Endothelial cell of umbilical vein (primary cell): ENCODE measurements at regions not wholly inside any gene's neighbourhood (a gene's known extent, or its start where the extent isn't known, plus 50 kb on each side); places are given as distances from the start of the nearest gene placed in this dataset.

Source experiments
- BruUV-seq: library from RNA; stranded (reverse); fragments of 400-500 nt; replicated peaks from 2 replicates; lab custom pipeline; 2021; lab: Mats Ljungman, UMichigan
- CTCF ChIA-PET: fragments of 300-600, 350-600 bp; sonication (Branson Sonifier 250); formaldehyde crosslinking; loops from one replicate; lab custom pipeline; 2021; ENCODE audit warnings: antibody characterized with exemption, inconsistent platforms; lab: Charles Lee
- POLR2A ChIA-PET: fragments of 300-600, 350-600 bp; sonication (Branson Sonifier 250); formaldehyde crosslinking; loops from one replicate; lab custom pipeline; 2021; ENCODE audit warnings: antibody characterized with exemption, inconsistent platforms; lab: Charles Lee
- DNase-seq: peaks from one replicate; pipeline ENCODE4 v3.0.0-alpha.2; 2011; ENCODE audit warnings: low read depth, low spot score
- FAIRE-seq: peaks from 2 replicates; lab custom pipeline; 2011; peaks lifted over from hg19 to GRCh38; lab: Jason Lieb, UNC
- H2AFZ ChIP-seq: 2 replicates; pipeline ENCODE4 v1.6.0; 2012; ENCODE audit warnings: low read depth, low read length, control low read depth, inconsistent platforms
- H3K27ac ChIP-seq: 2 replicates; pipeline ENCODE4 v1.5.1; 2011; ENCODE audit warnings: low read depth, mild to moderate bottlenecking, control low read depth, low read length, moderate library complexity; ENCODE audit not compliant: insufficient read depth
- H3K27me3 ChIP-seq, 2 experiments: 2 replicates each; pipeline versions ENCODE4 v1.6.0 to v1.6.1; 2011; ENCODE audit warnings: low read length in 2 of 2, mixed read lengths in 1 of 2; ENCODE audit not compliant: control insufficient read depth in 2 of 2, insufficient read depth in 2 of 2
- H3K36me3 ChIP-seq, 2 experiments: 2 replicates in 1 of 2; 3 replicates in 1 of 2; pipeline ENCODE4 v1.5.1; 2011; ENCODE audit warnings: low read length in 2 of 2, mild to moderate bottlenecking in 1 of 2, moderate library complexity in 1 of 2; ENCODE audit not compliant: control insufficient read depth in 2 of 2, insufficient read depth in 2 of 2; ENCODE audit errors: extremely low read depth in 1 of 2
- H3K4me1 ChIP-seq: 3 replicates; pipeline ENCODE4 v1.5.1; 2011; ENCODE audit warnings: mild to moderate bottlenecking, low read length; ENCODE audit not compliant: control insufficient read depth, insufficient read depth; ENCODE audit errors: extremely low read depth
- H3K4me2 ChIP-seq: 2 replicates; pipeline ENCODE4 v1.6.1; 2011; ENCODE audit warnings: low read length, control low read depth, mixed read lengths; ENCODE audit not compliant: insufficient read depth
- H3K4me3 ChIP-seq, 3 experiments: fragments of 200-600 bp in 1 of 3; sonication (generic), shearing (Covaris generic) in 1 of 3; replicated peaks in 1 of 3; 2 replicates each; pipeline ENCODE4 v1.5.1; 2011 to 2016; ENCODE audit warnings: control low read depth in 3 of 3, low read length in 3 of 3, mild to moderate bottlenecking in 2 of 3, inconsistent platforms in 1 of 3, low read depth in 1 of 3, moderate library complexity in 1 of 3; ENCODE audit not compliant: insufficient read depth in 1 of 3
- H3K79me2 ChIP-seq: 2 replicates; pipeline ENCODE4 v1.6.0; 2012; ENCODE audit warnings: low read length, inconsistent platforms; ENCODE audit not compliant: control insufficient read depth, insufficient read depth
- H3K9ac ChIP-seq: replicated peaks from 2 replicates; pipeline ENCODE3; 2011; ENCODE audit warnings: low read length, control low read depth; ENCODE audit not compliant: insufficient read depth; ENCODE audit errors: extremely low read depth
- H3K9me1 ChIP-seq: replicated peaks from 3 replicates; pipeline ENCODE4 v1.6.0; 2011; ENCODE audit warnings: mild to moderate bottlenecking, low read length; ENCODE audit not compliant: control insufficient read depth, insufficient read depth; ENCODE audit errors: extremely low read depth
- H3K9me3 ChIP-seq: replicated peaks from 2 replicates; pipeline ENCODE4 v1.5.1; 2012; ENCODE audit warnings: low read length, inconsistent platforms; ENCODE audit not compliant: control insufficient read depth, insufficient read depth
- H4K20me1 ChIP-seq: replicated peaks from 2 replicates; pipeline ENCODE3; 2011; ENCODE audit warnings: mild to moderate bottlenecking, low read length; ENCODE audit not compliant: control insufficient read depth, insufficient read depth; ENCODE audit errors: extremely low read depth
- CTCF ChIP-seq, 2 donors: IDR thresholded peaks; 1 replicate in 1 of 2; 2 replicates in 1 of 2; pipeline ENCODE4 v1.5.1; 2011; ENCODE audit warnings: low read length in 2 of 2, mild to moderate bottlenecking in 2 of 2, moderate library complexity in 2 of 2, control low read depth in 1 of 2, inconsistent platforms in 1 of 2, low read depth in 1 of 2; ENCODE audit not compliant: insufficient read depth in 1 of 2; ENCODE audit errors: extremely low read depth in 1 of 2
- EZH2 ChIP-seq: IDR thresholded peaks from 2 replicates; pipeline ENCODE4 v1.6.1; 2012; ENCODE audit warnings: borderline replicate concordance, low read depth, mild to moderate bottlenecking, moderate library complexity, low read length, inconsistent platforms; ENCODE audit not compliant: severe bottlenecking
- FOS ChIP-seq: IDR thresholded peaks from 2 replicates; pipeline ENCODE4 v1.6.1; 2011; ENCODE audit warnings: mild to moderate bottlenecking, low read length, moderate library complexity, borderline replicate concordance; ENCODE audit not compliant: insufficient read depth
- GATA2 ChIP-seq: IDR thresholded peaks from 2 replicates; pipeline ENCODE4 v1.7.0; 2011; ENCODE audit warnings: low read depth, mild to moderate bottlenecking, moderate library complexity, mixed read lengths, low read length; ENCODE audit not compliant: insufficient read length, insufficient read depth
- JUN ChIP-seq: IDR thresholded peaks from 2 replicates; pipeline ENCODE4 v1.6.1; 2011; ENCODE audit warnings: borderline replicate concordance, low read depth; ENCODE audit not compliant: insufficient read length, insufficient read depth
- MAX ChIP-seq: IDR thresholded peaks from 2 replicates; pipeline ENCODE4 v1.6.1; 2011; ENCODE audit not compliant: insufficient read depth, insufficient read length
- MYC ChIP-seq: IDR thresholded peaks from one replicate; pipeline ENCODE4 v1.6.1; 2011; ENCODE audit warnings: mild to moderate bottlenecking, low read depth, low read length
- POLR2A ChIP-seq: IDR thresholded peaks from 2 replicates; pipeline ENCODE4 v1.6.1; 2012; ENCODE audit warnings: low read depth, mild to moderate bottlenecking, control low read depth, low read length
- POLR2AphosphoS5 ChIP-seq: IDR thresholded peaks from 2 replicates; pipeline ENCODE4 v1.6.1; 2012; ENCODE audit warnings: low read depth, mild to moderate bottlenecking, control low read depth, low read length, moderate library complexity; ENCODE audit not compliant: insufficient read depth
- dilution Hi-C: fragments of 300-500 bp; cut with MboI; formaldehyde crosslinking; loops from one replicate; pipeline ENCODE4 v1.15.0; 2019; ENCODE audit warnings: low sequenced_read_pairs; ENCODE audit not compliant: extremely low pct_ligation_motif_present
- intact Hi-C: fragments of 100-400 bp; cut with micrococcal nuclease; formaldehyde crosslinking; loops from one replicate; pipeline ENCODE4 v1.10.0; 2022

GRCh38 chr7:45401851-45402250, 172.3 kb upstream of the ADCY1 start:
- TF ChIP-seq CTCF (IDR thresholded peaks at IDR 0.05; ENCODE audit: extremely low read depth in 1 of 2, insufficient read depth in 1 of 2, low read depth in 1 of 2, low read length in 2 of 2) (no peak), MAX (no peak), POLR2A (no peak), JUN (no peak), EZH2 (no peak), POLR2AphosphoS5 (no peak), GATA2 (no peak), MYC (no peak), FOS (no peak)
- Histone ChIP-seq H3K9ac (no peak overlapping the region), H4K20me1 (no peaks in the 10 kb centered on the region), H3K9me1 (peaks cover 2% of the 10 kb centered on the region), H3K4me2 (no peak overlapping the region), H3K4me3 (no peak overlapping the region), H3K9me3 (no peaks in the 10 kb centered on the region), H3K36me3 (no peaks in the 10 kb centered on the region), H2AFZ (no peak overlapping the region), H3K27ac (no peak overlapping the region), H3K79me2 (no peaks in the 10 kb centered on the region), H3K27me3 (no peaks in the 10 kb centered on the region), H3K4me1 (no peaks in the 10 kb centered on the region)
- dilution Hi-C loops (no loop called here), intact Hi-C loops (no loop called here)
- no peak for FAIRE-seq
- DNase-seq: no peak
- no TSS peak for BruUV-seq
- ChIA-PET POLR2A (no interaction called here), CTCF (no interaction called here)
